GM21367 (cell line): ENCODE measurements at regions not wholly inside any gene's neighbourhood (a gene's known extent, or its start where the extent isn't known, plus 50 kb on each side); places are given as distances from the start of the nearest gene placed in this dataset.

Experiments
- ATAC-seq: cut with Tn5 transposase; IDR thresholded peaks from one replicate; pipeline ENCODE4 v1.9.1; 2021; ENCODE audit not compliant: unreplicated experiment

- no peak for ATAC-seq
These were observed 103.9 kb upstream of the TMEM132C start for GRCh38 chr12:128163086-128163485.

- ATAC-seq = no peak
These were observed 102.4 kb upstream of the TMEM132C start for GRCh38 chr12:128164533-128164932.

GRCh38 chr12:128165387-128165786 lies 101.6 kb upstream of the TMEM132C start:
- ATAC-seq = no peak

GRCh38 chr12:128168273-128168672 lies 98.7 kb upstream of the TMEM132C start:
- ATAC-seq = no peak

- no peak for ATAC-seq
These were observed 96.8 kb upstream of the TMEM132C start for GRCh38 chr12:128170181-128170580.

- ATAC-seq = no peak
These were observed 88.4 kb upstream of the TMEM132C start for GRCh38 chr12:128178565-128178964.

GRCh38 chr12:128178966-128179365 lies 88.0 kb upstream of the TMEM132C start:
- no peak for ATAC-seq

GRCh38 chr12:128180166-128180565 lies 86.8 kb upstream of the TMEM132C start:
- no peak for ATAC-seq

- no peak for ATAC-seq
These were observed 76.9 kb upstream of the TMEM132C start for GRCh38 chr12:128190052-128190451.

GRCh38 chr12:128190614-128191013 lies 76.4 kb upstream of the TMEM132C start:
- ATAC-seq = no peak

GRCh38 chr12:128191380-128191779 lies 75.6 kb upstream of the TMEM132C start:
- no peak for ATAC-seq

- ATAC-seq = no peak
These were observed 62.3 kb upstream of the TMEM132C start for GRCh38 chr12:128204711-128205110.

- no peak for ATAC-seq
These were observed 61.8 kb upstream of the TMEM132C start for GRCh38 chr12:128205145-128205544.

GRCh38 chr12:128205758-128206157 lies 61.2 kb upstream of the TMEM132C start:
- ATAC-seq = no peak
